GM12878 (cell line): ENCODE measurements at regions not wholly inside any gene's neighbourhood (a gene's known extent, or its start where the extent isn't known, plus 50 kb on each side); places are given as distances from the start of the nearest gene placed in this dataset.

Experiments
- ATAC-seq: fragments of 200-7000 bp; cut with Tn5 transposase; 3 replicates; pipeline ENCODE4 v1.9.1; 2020; ENCODE audit warnings: mild to moderate bottlenecking, moderate library complexity
- BruUV-seq: library from RNA; stranded (reverse); fragments of 400-500 nt; replicated peaks from 2 replicates; lab custom pipeline; 2021; lab: Mats Ljungman, UMichigan
- CTCF ChIA-PET: fragments of 300-600 bp; sonication (Branson Sonifier 250); formaldehyde crosslinking; extraction: SDS; loops from one replicate; lab custom pipeline; 2021; ENCODE audit warnings: inconsistent platforms; lab: Yijun Ruan, JAX
- POLR2A ChIA-PET: fragments of 350-600 bp; formaldehyde crosslinking; extraction: SDS; loops from one replicate; lab custom pipeline; 2021; ENCODE audit warnings: inconsistent platforms; lab: Charles Lee
- RAD21 ChIA-PET: fragments of 300-600 bp; sonication (Branson Sonifier 250); formaldehyde crosslinking; loops from one replicate; lab custom pipeline; 2023; ENCODE audit warnings: antibody characterized with exemption; ENCODE audit not compliant: unreplicated experiment; lab: Charles Lee
- SMC1A ChIA-PET: fragments of 300-600 bp; sonication (Branson Sonifier 250); formaldehyde crosslinking; loops from one replicate; lab custom pipeline; 2023; ENCODE audit not compliant: unreplicated experiment, uncharacterized antibody; lab: Charles Lee
- DNase-seq: peaks from one replicate; pipeline ENCODE4 v3.0.0-alpha.2; 2011; ENCODE audit warnings: low read depth, low spot score
- FAIRE-seq: peaks from 3 replicates; lab custom pipeline; 2011; peaks lifted over from hg19 to GRCh38; lab: Jason Lieb, UNC
- H2AFZ ChIP-seq: 2 replicates; pipeline ENCODE4 v1.6.0; 2011; ENCODE audit warnings: low read depth, low read length, control low read depth; ENCODE audit not compliant: control insufficient read depth
- H3K27ac ChIP-seq: 2 replicates; pipeline ENCODE4 v1.5.1; 2011; ENCODE audit warnings: control low read depth; ENCODE audit not compliant: control insufficient read depth, insufficient read depth
- H3K27me3 ChIP-seq, 2 experiments: replicated peaks in 1 of 2; 2 replicates each; pipeline versions ENCODE4 v1.6.0 to v1.6.1; 2011; ENCODE audit warnings: low read length in 1 of 2; ENCODE audit not compliant: control insufficient read depth in 2 of 2, insufficient read depth in 2 of 2
- H3K36me3 ChIP-seq, 2 experiments: 2 replicates each; pipeline ENCODE4 v1.5.1; 2011; ENCODE audit warnings: low read length in 1 of 2; ENCODE audit not compliant: control insufficient read depth in 2 of 2, insufficient read depth in 2 of 2
- H3K4me1 ChIP-seq: 2 replicates; pipeline ENCODE4 v1.6.1; 2011; ENCODE audit warnings: mild to moderate bottlenecking, low read length, moderate library complexity, mixed read lengths; ENCODE audit not compliant: control insufficient read depth, insufficient read depth
- H3K4me2 ChIP-seq: 2 replicates; pipeline ENCODE4 v1.6.0; 2011; ENCODE audit warnings: control low read depth; ENCODE audit not compliant: control insufficient read depth, insufficient read depth
- H3K4me3 ChIP-seq: fragments of 200-600 bp; sonication (generic); 2 replicates; pipeline ENCODE4 v1.5.1; 2016
- H3K79me2 ChIP-seq: 2 replicates; pipeline ENCODE4 v1.6.0; 2011; ENCODE audit warnings: low read length; ENCODE audit not compliant: control insufficient read depth, insufficient read depth
- H3K9ac ChIP-seq: 2 replicates; pipeline ENCODE4 v1.8.0; 2011; ENCODE audit warnings: low read length, control low read depth, mixed read lengths; ENCODE audit not compliant: control insufficient read depth, insufficient read depth
- H3K9me3 ChIP-seq: replicated peaks from 3 replicates; pipeline ENCODE4 v1.5.1; 2011; ENCODE audit warnings: mild to moderate bottlenecking, low read length; ENCODE audit not compliant: control insufficient read depth, insufficient read depth
- H4K20me1 ChIP-seq: 2 replicates; pipeline ENCODE4 v1.6.0; 2011; ENCODE audit not compliant: control insufficient read depth, insufficient read depth
- CBFB ChIP-seq: IDR thresholded peaks from 2 replicates; pipeline ENCODE4 v1.6.1; 2016; ENCODE audit warnings: antibody characterized with exemption, low read depth
- EP300 ChIP-seq, 2 experiments: fragments of 150-350 bp in 1 of 2; IDR thresholded peaks; 2 replicates each; pipeline ENCODE4 v1.6.1; 2011 to 2012; ENCODE audit warnings: low read depth in 2 of 2, low read length in 2 of 2, borderline replicate concordance in 1 of 2, improper control_type of control experiment in 1 of 2, inconsistent platforms in 1 of 2; ENCODE audit not compliant: control insufficient read depth in 1 of 2
- EZH2 ChIP-seq: IDR thresholded peaks from 2 replicates; pipeline ENCODE4 v1.6.1; 2012; ENCODE audit warnings: low read depth, mild to moderate bottlenecking, control low read depth, inconsistent platforms, low read length, borderline replicate concordance; ENCODE audit not compliant: control insufficient read depth
- GATAD2B ChIP-seq: fragments of 450-650 bp; conservative IDR thresholded peaks from 2 replicates; pipeline ENCODE4 v1.6.1; 2017; ENCODE audit warnings: low read depth, mild to moderate bottlenecking, moderate library complexity
- HDAC2 ChIP-seq: fragments of 200-600 bp; sonication (generic); IDR thresholded peaks from 2 replicates; pipeline ENCODE4 v1.6.1; 2017
- HDAC6 ChIP-seq: fragments of 200-600 bp; sonication (generic); IDR thresholded peaks from one replicate; pipeline ENCODE4 v1.8.0; 2017; ENCODE audit warnings: antibody characterized with exemption; ENCODE audit not compliant: unreplicated experiment
- IKZF1 ChIP-seq: fragments of 450-650 bp; conservative IDR thresholded peaks from 2 replicates; pipeline ENCODE4 v1.6.1; 2017; ENCODE audit warnings: antibody characterized with exemption, mild to moderate bottlenecking
- NRF1 ChIP-seq: conservative IDR thresholded peaks from 2 replicates; pipeline ENCODE4 v1.6.1; 2011; ENCODE audit warnings: mild to moderate bottlenecking, low read depth, low read length, improper control_type of control experiment
- REST ChIP-seq: IDR thresholded peaks from 2 replicates; pipeline ENCODE4 v1.6.1; 2012; ENCODE audit warnings: mild to moderate bottlenecking, low read depth, low read length
- RUNX3 ChIP-seq: IDR thresholded peaks from 2 replicates; pipeline ENCODE4 v1.6.1; 2012; ENCODE audit warnings: low read length, inconsistent platforms
- SIN3A ChIP-seq: IDR thresholded peaks from 2 replicates; pipeline ENCODE4 v1.6.1; 2012; ENCODE audit warnings: low read depth, low read length, improper control_type of control experiment
- SMAD5 ChIP-seq: IDR thresholded peaks from 2 replicates; pipeline ENCODE4 v1.6.1; 2016; ENCODE audit warnings: antibody characterized with exemption, low read depth
- USF2 ChIP-seq: IDR thresholded peaks from 2 replicates; pipeline ENCODE4 v1.6.1; 2011; ENCODE audit warnings: low read depth, low read length, improper control_type of control experiment, borderline replicate concordance
- ZBTB33 ChIP-seq: fragments of 450-650 bp; IDR thresholded peaks from 2 replicates; pipeline ENCODE4 v1.6.1; 2017; ENCODE audit warnings: mild to moderate bottlenecking
- ZNF217 ChIP-seq: fragments of 450-650 bp; IDR thresholded peaks from 2 replicates; pipeline ENCODE4 v1.6.1; 2017; ENCODE audit warnings: antibody characterized with exemption, mild to moderate bottlenecking
- ZNF384 ChIP-seq: IDR thresholded peaks from 2 replicates; pipeline ENCODE4 v1.6.1; 2012; ENCODE audit warnings: low read depth, mild to moderate bottlenecking, low read length, improper control_type of control experiment, borderline replicate concordance
- WGBS: methylation state at CpG from one replicate; pipeline ENCODE4 v1.1.6; 2016; ENCODE audit warnings: low lambda C conversion rate; ENCODE audit not compliant: insufficient replicate concordance, insufficient coverage; ENCODE audit errors: missing lambda C conversion rate; 5-methylcytosine and 5-hydroxymethylcytosine counted together
- in situ Hi-C: fragments of 300-500 bp; cut with MboI; formaldehyde crosslinking; loops from 9 replicates; pipeline ENCODE4 v1.14.3; 2018; ENCODE audit warnings: mixed read lengths
- intact Hi-C: fragments of 100-400 bp; cut with micrococcal nuclease; formaldehyde crosslinking; loops from one replicate; pipeline ENCODE4 v1.14.2; 2022; ENCODE audit not compliant: unreplicated experiment

GRCh38 chr6:28675600-28675999 lies 149.9 kb downstream of the GPX5 start:
- no TSS peak for BruUV-seq
- H3K4me3 ChIP-seq: no peak overlapping the region
- no peaks in the 10 kb centered on the region for H4K20me1 ChIP-seq
- no peaks in the 10 kb centered on the region for H3K79me2 ChIP-seq
- H3K4me1 ChIP-seq: no peaks in the 10 kb centered on the region
- no peak overlapping the region for H2AFZ ChIP-seq
- TF ChIP-seq CBFB (no peak), RUNX3 (no peak), IKZF1 (no peak), HDAC2 (no peak), EZH2 (no peak), ZBTB33 (no peak), SIN3A (no peak), SMAD5 (no peak), NRF1 (no peak), GATAD2B (no peak), REST (no peak), EP300 (IDR thresholded peaks at IDR 0.05; ENCODE audit: borderline replicate concordance in 1 of 2, control insufficient read depth in 1 of 2, low read depth in 2 of 2, low read length in 2 of 2) (no peak), HDAC6 (no peak), ZNF217 (no peak), ZNF384 (no peak), USF2 (no peak)
- DNase-seq: no peak
- no peaks in the 10 kb centered on the region; a peak in 1 of 4 replicates for H3K27me3 ChIP-seq
- 23% methylated on average over 1 of the region's 1 CpG for WGBS
- FAIRE-seq: no peak
- CTCF ChIA-PET: no interaction called here
- no peak overlapping the region for H3K4me2 ChIP-seq
- H3K9ac ChIP-seq: no peak overlapping the region
- POLR2A ChIA-PET: no interaction called here
- no peak for ATAC-seq
- intact Hi-C loops (no loop called here), in situ Hi-C loops (no loop called here)
- H3K27ac ChIP-seq: no peak overlapping the region
- H3K36me3 ChIP-seq: no peaks in the 10 kb centered on the region
- no peaks in the 10 kb centered on the region for H3K9me3 ChIP-seq
- RAD21 ChIA-PET: no interaction called here
- SMC1A ChIA-PET: no interaction called here
